Heart right ventricle (tissue), 16 donors: ENCODE measurements at regions not wholly inside any gene's neighbourhood (a gene's known extent, or its start where the extent isn't known, plus 50 kb on each side); places are given as distances from the start of the nearest gene placed in this dataset.

Experiments used
- ATAC-seq, 8 donors: fragments of 200-7000 bp; cut with Tn5 transposase; one replicate each; pipeline ENCODE4 v1.9.1; 2020; ENCODE audit warnings: mild to moderate bottlenecking in 8 of 8, moderate library complexity in 8 of 8, moderate number of reproducible peaks in 1 of 8
- DNase-seq, 2 donors: peaks; one replicate each; pipeline ENCODE4 v3.0.0-alpha.2; 2020
- H3K27ac ChIP-seq, 10 donors: fragments of 200-600 bp; sonication (generic) in 2 of 10; one replicate each; pipeline versions ENCODE4 v1.5.0 to v1.8.0; 2020 to 2022; ENCODE audit warnings: mild to moderate bottlenecking in 3 of 10
- H3K27me3 ChIP-seq, 7 donors: fragments of 200-600 bp; one replicate each; pipeline ENCODE4 v1.8.0; 2021 to 2022; ENCODE audit warnings: mild to moderate bottlenecking in 2 of 7
- H3K36me3 ChIP-seq, 9 donors: fragments of 200-600 bp; sonication (generic) in 1 of 9; one replicate each; pipeline versions ENCODE4 v1.5.0 to v1.8.0; 2020 to 2022; ENCODE audit warnings: mild to moderate bottlenecking in 2 of 9
- H3K4me1 ChIP-seq, 9 donors: fragments of 200-600 bp; sonication (generic) in 1 of 9; one replicate each; pipeline versions ENCODE4 v1.5.0 to v1.8.0; 2020 to 2022; ENCODE audit warnings: mild to moderate bottlenecking in 4 of 9
- H3K4me3 ChIP-seq, 10 donors: fragments of 200-600 bp; sonication (generic) in 2 of 10; one replicate each; pipeline versions ENCODE4 v1.5.0 to v1.8.0; 2020 to 2022; ENCODE audit warnings: mild to moderate bottlenecking in 7 of 10, moderate library complexity in 2 of 10
- H3K9me3 ChIP-seq, 11 donors: fragments of 200-600 bp in 10 of 11; sonication (generic) in 2 of 11; one replicate each; pipeline versions ENCODE4 v1.5.0 to v1.8.0; 2013 to 2022; ENCODE audit warnings: mild to moderate bottlenecking in 2 of 11, control low read depth in 1 of 11, moderate library complexity in 1 of 11
- CTCF ChIP-seq, 9 donors: fragments of 200-600 bp; sonication (generic) in 2 of 9; IDR thresholded peaks; one replicate each; pipeline versions ENCODE4 v1.5.0 to v1.8.0; 2021 to 2022; ENCODE audit warnings: antibody characterized with exemption in 9 of 9, mild to moderate bottlenecking in 5 of 9, moderate library complexity in 1 of 9
- WGBS, 2 donors: extraction: QIAGEN DNeasy Blood & Tissue Kit; methylation state at CpG; one replicate each; pipeline ENCODE4 v1.1.7; 2013; ENCODE audit warnings: inconsistent platforms in 1 of 2; 5-methylcytosine and 5-hydroxymethylcytosine counted together
- intact Hi-C, 10 donors: fragments of 100-400 bp; cut with DNase I; formaldehyde crosslinking; loops; one replicate each; pipeline versions ENCODE4 v1.11.1 to v1.14.2; 2022
- donor health status: Arrhythmogenic right ventricular cardiomyopathy.
- donor health status: ischemic (EF 13 %, LVEDD 7.1; RV severe dilation, severe dysfunction).
- donor health status: healthy with polysubstance abuse.
- donor health status: DM: no; HTN: yes; CAD: no.
- donor health status: DM: no; HTN: no; CAD: no.
- donor health status: ischemic (EF 25% LVEDD 6.9; RV normal size, moderate dysfunction).
- donor health status: ischemic (EF 25% LVEDD 5.7; RV mildly dilated, moderate dysfunction).
- donor health status: healthy.
- donor health status: DM: yes; HTN: yes; CAD: no.
- donor health status: Ischemic cardiomyopathy.
- donor health status: ischemic (EF 35%, LVEDD 5.7; RV mildly dilated, moderate dysfunction).
- donor health status: nonischemic (EF 11% LVEDD 7.7; RV severe dilation, severe dysfunction).
- donor health status: DM: yes; HTN: yes; CAD: no.
- donor health status: PGD.
- donor health status: ischemic (EF 29% LVEDD 5.4; RV normal size, mild dysfunction).
- donor health status: nonischemic (EF 23%, LVEDD 6.1; RV moderate dilation, normal function).

- no peaks in the 10 kb centered on the region for H3K27me3 ChIP-seq
- no peak for DNase-seq
- no peaks in the 10 kb centered on the region for H3K4me1 ChIP-seq
- H3K36me3 ChIP-seq: no peaks in the 10 kb centered on the region
- no peak overlapping the region for H3K27ac ChIP-seq
- peaks cover 0 to 17% (median 0%) of the 10 kb centered on the region in 11 donors for H3K9me3 ChIP-seq
- no peak for ATAC-seq
- WGBS, 2 donors: 78 to 85% methylated on average over 4 of the region's 4 CpGs
- no peak for TF ChIP-seq CTCF (IDR thresholded peaks at IDR 0.05)
- intact Hi-C loops: no loop called here
- H3K4me3 ChIP-seq: no peak overlapping the region
Observed at GRCh38 chr13:80530191-80530590, 189.3 kb upstream of the SPRY2 start.

- no peak for TF ChIP-seq CTCF (IDR thresholded peaks at IDR 0.05)
- H3K36me3 ChIP-seq: no peaks in the 10 kb centered on the region
- no peaks in the 10 kb centered on the region for H3K27me3 ChIP-seq
- H3K9me3 ChIP-seq: peaks cover 0 to 17% (median 0%) of the 10 kb centered on the region in 11 donors
- no peaks in the 10 kb centered on the region for H3K4me1 ChIP-seq
- WGBS, 2 donors: 91 to 99% methylated on average over 3 of the region's 3 CpGs
- H3K4me3 ChIP-seq: no peak overlapping the region
- DNase-seq (no peak), ATAC-seq (no peak)
- intact Hi-C loops: no loop called here
- no peak overlapping the region for H3K27ac ChIP-seq
Observed at GRCh38 chr13:80529734-80530133, 188.8 kb upstream of the SPRY2 start.

GRCh38 chr13:80528733-80529132, 187.8 kb upstream of the SPRY2 start:
- no peak for TF ChIP-seq CTCF (IDR thresholded peaks at IDR 0.05)
- DNase-seq (no peak), ATAC-seq (no peak)
- no peaks in the 10 kb centered on the region for H3K27me3 ChIP-seq
- H3K4me1 ChIP-seq: no peaks in the 10 kb centered on the region
- 89 to 95% methylated on average over 3 of the region's 3 CpGs for WGBS, 2 donors
- H3K27ac ChIP-seq: no peak overlapping the region
- peaks cover 0 to 17% (median 0%) of the 10 kb centered on the region in 11 donors for H3K9me3 ChIP-seq
- H3K4me3 ChIP-seq: no peak overlapping the region
- intact Hi-C loops: no loop called here
- H3K36me3 ChIP-seq: no peaks in the 10 kb centered on the region

- 93 to 100% methylated on average over 2 of the region's 2 CpGs for WGBS, 2 donors
- ATAC-seq (no peak), DNase-seq (no peak)
- Histone ChIP-seq H3K27ac (no peak overlapping the region), H3K36me3 (no peaks in the 10 kb centered on the region), H3K27me3 (no peaks in the 10 kb centered on the region), H3K9me3 (peaks cover 0 to 24% (median 0%) of the 10 kb centered on the region in 11 donors), H3K4me1 (no peaks in the 10 kb centered on the region), H3K4me3 (no peak overlapping the region)
- TF ChIP-seq CTCF (IDR thresholded peaks at IDR 0.05): no peak
- intact Hi-C loops: no loop called here
Observed at GRCh38 chr13:80527400-80527799, 186.5 kb upstream of the SPRY2 start.
